GM19452 (cell line): ENCODE measurements at regions not wholly inside any gene's neighbourhood (a gene's known extent, or its start where the extent isn't known, plus 50 kb on each side); places are given as distances from the start of the nearest gene placed in this dataset.
"Not testable (repeated sequence)": the region's sequence is repeated elsewhere in the genome, so short reads cannot be mapped to it uniquely, and the experiment has no call there.

ENCODE experiments used
- ATAC-seq: cut with Tn5 transposase; IDR thresholded peaks from one replicate; pipeline ENCODE4 v1.9.1; 2021; ENCODE audit not compliant: unreplicated experiment

GRCh38 chr13:99792079-99792921 lies 179.3 kb downstream of the ZIC5 start:
- no peak for ATAC-seq

- no peak for ATAC-seq
Observed at GRCh38 chr13:99782669-99783068, 188.9 kb downstream of the ZIC5 start.

GRCh38 chr13:99778500-99778899 lies 193.1 kb downstream of the ZIC5 start:
- no peak for ATAC-seq

GRCh38 chr13:99777873-99778272 lies 193.7 kb downstream of the ZIC5 start:
- ATAC-seq, result no peak

GRCh38 chr13:99774644-99775043 lies 196.9 kb downstream of the ZIC5 start:
- ATAC-seq, result no peak

- ATAC-seq, result no peak
Observed at GRCh38 chr13:99768986-99769385, 202.6 kb downstream of the ZIC5 start.

- no peak for ATAC-seq
Observed at GRCh38 chr13:99766641-99767045, 204.9 kb downstream of the ZIC5 start.

GRCh38 chr13:99765869-99766268 lies 205.7 kb downstream of the ZIC5 start:
- ATAC-seq, result no peak

GRCh38 chr13:99760456-99760855 lies 211.1 kb downstream of the ZIC5 start:
- ATAC-seq, result no peak

- ATAC-seq, result no peak
Observed at GRCh38 chr13:99759163-99759552, 212.4 kb downstream of the ZIC5 start.

- ATAC-seq, result no peak
Observed at GRCh38 chr13:99758460-99759162, 213.0 kb downstream of the ZIC5 start.

- no peak for ATAC-seq
Observed at GRCh38 chr13:99757756-99758459, 213.7 kb downstream of the ZIC5 start.

- no peak for ATAC-seq
Observed at GRCh38 chr13:99756281-99756680, 215.3 kb downstream of the ZIC5 start.

- not testable (repeated sequence) for ATAC-seq
Observed at GRCh38 chr13:99754750-99755149, 216.8 kb downstream of the ZIC5 start.

GRCh38 chr13:99752373-99752772 lies 219.2 kb downstream of the ZIC5 start:
- ATAC-seq, result no peak

- no peak for ATAC-seq
Observed at GRCh38 chr13:99751517-99752199, 219.9 kb downstream of the ZIC5 start.

GRCh38 chr13:99750951-99751350 lies 220.6 kb downstream of the ZIC5 start:
- ATAC-seq, result no peak

- ATAC-seq, result no peak
Observed at GRCh38 chr13:99749271-99750019, 222.1 kb downstream of the ZIC5 start.

- ATAC-seq, result no peak
Observed at GRCh38 chr13:99747403-99747710, 224.2 kb downstream of the ZIC5 start.

- no peak for ATAC-seq
Observed at GRCh38 chr13:99746637-99747402, 224.7 kb downstream of the ZIC5 start.
